ENCODE measurements at regions not wholly inside any gene's neighbourhood (a gene's known extent, or its start where the extent isn't known, plus 50 kb on each side); places are given as distances from the start of the nearest gene placed in this dataset.
"Not testable (repeated sequence)": the region's sequence is repeated elsewhere in the genome, so short reads cannot be mapped to it uniquely, and the experiment has no call there.

- DNase-seq = no peak
Observed at GRCh38 chrX:18102006-18102405, 118.7 kb downstream of the BEND2 start.

GRCh38 chrX:18101087-18101486 lies 119.6 kb downstream of the BEND2 start:
- DNase-seq = no peak

GRCh38 chrX:18099745-18100144 lies 120.9 kb downstream of the BEND2 start:
- DNase-seq = no peak

GRCh38 chrX:18098763-18099162 lies 121.9 kb downstream of the BEND2 start:
- DNase-seq = no peak

GRCh38 chrX:18076434-18076833 lies 144.3 kb downstream of the BEND2 start:
- no peak for DNase-seq

- DNase-seq = no peak
Observed at GRCh38 chrX:18075603-18076002, 145.1 kb downstream of the BEND2 start.

GRCh38 chrX:18068045-18068444 lies 152.6 kb downstream of the BEND2 start:
- not testable (repeated sequence) for DNase-seq

GRCh38 chrX:18065956-18066355 lies 154.7 kb downstream of the BEND2 start:
- DNase-seq = no peak

GRCh38 chrX:18051690-18052089 lies 169.0 kb downstream of the BEND2 start:
- DNase-seq = no peak

- DNase-seq = no peak
Observed at GRCh38 chrX:18047491-18047890, 173.2 kb downstream of the BEND2 start.

GRCh38 chrX:18045436-18045835 lies 175.2 kb downstream of the BEND2 start:
- no peak for DNase-seq

- no peak for DNase-seq
Observed at GRCh38 chrX:18042776-18043175, 177.9 kb downstream of the BEND2 start.

- DNase-seq = no peak
Observed at GRCh38 chrX:18041656-18042055, 179.0 kb downstream of the BEND2 start.

GRCh38 chrX:18039023-18039422 lies 177.9 kb upstream of the RAI2 start:
- DNase-seq = no peak

GRCh38 chrX:18036394-18036793 lies 175.3 kb upstream of the RAI2 start:
- DNase-seq = no peak

GRCh38 chrX:18034945-18035344 lies 173.8 kb upstream of the RAI2 start:
- DNase-seq = no peak

- no peak for DNase-seq
Observed at GRCh38 chrX:18034504-18034903, 173.4 kb upstream of the RAI2 start.

- no peak for DNase-seq
Observed at GRCh38 chrX:18032486-18033221, 171.6 kb upstream of the RAI2 start.

GRCh38 chrX:18031726-18032375 lies 170.8 kb upstream of the RAI2 start:
- no peak for DNase-seq

GRCh38 chrX:18030656-18031055 lies 169.6 kb upstream of the RAI2 start:
- DNase-seq = not testable (repeated sequence)

- no peak for DNase-seq
Observed at GRCh38 chrX:18026166-18026565, 165.1 kb upstream of the RAI2 start.

- DNase-seq = no peak
Observed at GRCh38 chrX:18017411-18017810, 156.3 kb upstream of the RAI2 start.

GRCh38 chrX:18016941-18017340 lies 155.8 kb upstream of the RAI2 start:
- no peak for DNase-seq

- DNase-seq = no peak
Observed at GRCh38 chrX:18010253-18010652, 149.2 kb upstream of the RAI2 start.

- no peak for DNase-seq
Observed at GRCh38 chrX:18003876-18004275, 142.8 kb upstream of the RAI2 start.
